ENCODE measurements at regions not wholly inside any gene's neighbourhood (a gene's known extent, or its start where the extent isn't known, plus 50 kb on each side); places are given as distances from the start of the nearest gene placed in this dataset.

DNA sequence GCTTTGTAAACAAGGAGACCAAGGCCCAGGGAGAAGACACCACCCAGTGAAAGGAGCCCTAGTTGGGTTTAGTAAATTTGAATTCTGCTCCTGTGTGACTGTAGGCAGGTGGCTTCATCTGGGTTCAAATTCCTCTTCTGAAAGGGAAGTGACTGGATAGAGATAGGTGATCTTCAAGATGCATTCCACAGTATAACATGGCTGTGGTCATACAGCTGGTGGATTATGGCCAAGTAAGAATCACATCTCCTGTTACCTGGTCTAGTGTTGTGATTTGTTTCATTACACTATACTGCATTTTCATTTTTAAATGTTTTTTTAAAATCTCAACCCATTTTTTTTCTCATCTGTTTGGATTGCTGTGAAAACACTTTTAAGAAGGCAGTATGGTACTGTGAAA lies 58.0 kb upstream of the PICALM start:
- TF ChIP-seq POLR2A (IDR thresholded peaks at IDR 0.05; ENCODE audit: control extremely low read depth in 1 of 2, low read depth in 2 of 2, low read length in 2 of 2) = no peak
- TF ChIP-seq SP1 (IDR thresholded peaks at IDR 0.05; ENCODE audit: low read depth, low read length) = no peak
- TF ChIP-seq SRF (IDR thresholded peaks at IDR 0.05; ENCODE audit: low read depth, low read length) = no peak
- TF ChIP-seq CBX8 (IDR thresholded peaks at IDR 0.05; ENCODE audit: borderline replicate concordance, low read depth, low read length) = no peak
- TF ChIP-seq CEBPB (IDR thresholded peaks at IDR 0.05; ENCODE audit: low read depth, low read length) = no peak
- no peak for TF ChIP-seq EZH2 (IDR thresholded peaks at IDR 0.05; ENCODE audit: low read depth, low read length, severe bottlenecking)
- TF ChIP-seq, protein P1, sequence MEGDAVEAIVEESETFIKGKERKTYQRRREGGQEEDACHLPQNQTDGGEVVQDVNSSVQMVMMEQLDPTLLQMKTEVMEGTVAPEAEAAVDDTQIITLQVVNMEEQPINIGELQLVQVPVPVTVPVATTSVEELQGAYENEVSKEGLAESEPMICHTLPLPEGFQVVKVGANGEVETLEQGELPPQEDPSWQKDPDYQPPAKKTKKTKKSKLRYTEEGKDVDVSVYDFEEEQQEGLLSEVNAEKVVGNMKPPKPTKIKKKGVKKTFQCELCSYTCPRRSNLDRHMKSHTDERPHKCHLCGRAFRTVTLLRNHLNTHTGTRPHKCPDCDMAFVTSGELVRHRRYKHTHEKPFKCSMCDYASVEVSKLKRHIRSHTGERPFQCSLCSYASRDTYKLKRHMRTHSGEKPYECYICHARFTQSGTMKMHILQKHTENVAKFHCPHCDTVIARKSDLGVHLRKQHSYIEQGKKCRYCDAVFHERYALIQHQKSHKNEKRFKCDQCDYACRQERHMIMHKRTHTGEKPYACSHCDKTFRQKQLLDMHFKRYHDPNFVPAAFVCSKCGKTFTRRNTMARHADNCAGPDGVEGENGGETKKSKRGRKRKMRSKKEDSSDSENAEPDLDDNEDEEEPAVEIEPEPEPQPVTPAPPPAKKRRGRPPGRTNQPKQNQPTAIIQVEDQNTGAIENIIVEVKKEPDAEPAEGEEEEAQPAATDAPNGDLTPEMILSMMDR (IDR thresholded peaks at IDR 0.05; ENCODE audit: control extremely low read depth in 1 of 3, insufficient read depth in 1 of 3, low read depth in 1 of 3, low read length in 3 of 3) = no peak
- TF ChIP-seq EP300 (IDR thresholded peaks at IDR 0.05; ENCODE audit: borderline replicate concordance in 1 of 2, low read depth in 2 of 2, low read length in 2 of 2) = no peak
- no peak for TF ChIP-seq ZNF274 (IDR thresholded peaks at IDR 0.05; ENCODE audit: borderline replicate concordance, extremely low read depth, low read length)
- no peak for TF ChIP-seq MAFK (IDR thresholded peaks at IDR 0.05; ENCODE audit: low read depth, low read length)
- TF ChIP-seq BACH1 (IDR thresholded peaks at IDR 0.05; ENCODE audit: low read length) = no peak
- no peak for TF ChIP-seq KDM4A (IDR thresholded peaks at IDR 0.05; ENCODE audit: low read depth, low read length, severe bottlenecking)
